NCI-H446 (cell line): ENCODE measurements at regions not wholly inside any gene's neighbourhood (a gene's known extent, or its start where the extent isn't known, plus 50 kb on each side); places are given as distances from the start of the nearest gene placed in this dataset.

Source experiments
- DNase-seq, 2 experiments: peaks; one replicate each; lab custom pipeline; 2025; lab: John Stamatoyannopoulos, UW

- DNase-seq, result no peak
Measured at GRCh38 chr7:39890411-39890810, 59.6 kb upstream of the CDK13 start.

DNA sequence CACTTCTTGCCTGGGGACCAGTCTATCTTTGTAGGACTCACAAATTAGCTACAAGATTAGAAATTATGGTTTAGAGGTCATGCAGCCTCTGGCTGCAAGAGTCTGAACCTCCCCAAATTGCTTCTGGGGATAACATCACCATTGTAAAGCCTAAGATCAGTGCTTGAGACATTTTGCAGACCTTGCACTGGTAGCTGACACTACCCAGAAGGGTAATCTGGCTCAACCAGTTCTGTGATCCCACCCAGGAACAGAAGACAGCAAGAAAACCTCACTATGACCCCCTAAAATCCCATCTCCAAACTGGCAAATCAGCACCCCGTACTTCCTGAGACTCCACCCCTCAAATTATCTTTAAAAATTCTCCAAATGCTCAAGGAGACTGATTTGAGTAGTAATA is 58.2 kb upstream of the CDK13 start:
- DNase-seq, result no peak

DNA sequence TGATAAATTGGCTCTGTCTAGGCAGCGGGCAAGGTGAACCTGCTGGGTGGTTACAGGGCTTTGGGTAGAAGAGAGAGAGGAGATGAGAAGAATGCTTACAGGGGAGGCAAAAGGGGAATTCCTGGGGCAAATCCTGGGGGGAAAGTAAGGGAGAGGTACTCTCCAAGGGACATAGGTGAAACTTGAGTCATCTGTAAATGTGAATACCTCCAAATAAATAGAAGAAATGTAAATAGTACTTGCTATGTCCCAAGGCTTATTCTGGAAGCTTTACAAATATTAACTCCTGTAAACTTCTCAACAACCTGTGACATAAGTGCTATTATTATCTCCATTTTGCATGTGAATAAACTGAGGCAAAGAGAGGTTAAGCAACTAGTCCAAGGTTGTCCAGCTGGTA is 57.7 kb upstream of the CDK13 start:
- DNase-seq, result no peak

DNA sequence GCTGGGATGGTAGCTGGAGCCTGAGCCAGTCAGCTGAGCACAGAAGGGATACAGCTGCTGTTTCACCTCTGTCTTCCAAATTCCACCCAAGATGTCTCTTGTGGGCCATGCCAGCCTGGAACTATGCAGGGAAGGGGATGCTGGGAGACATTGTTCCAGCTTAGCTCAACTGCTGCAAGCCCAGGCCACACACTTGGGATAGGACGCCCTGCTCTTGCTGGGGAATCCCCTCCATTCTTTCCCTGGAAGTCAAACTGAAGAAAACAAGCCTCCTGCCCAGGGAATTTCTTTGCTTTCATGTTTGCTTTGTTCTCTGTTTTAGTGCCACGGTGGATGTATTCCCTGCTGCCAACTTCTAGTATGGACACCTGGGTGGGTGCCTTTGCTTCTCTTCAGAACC is 55.2 kb upstream of the CDK13 start:
- DNase-seq, result no peak

- no peak for DNase-seq
Measured at GRCh38 chr7:39896840-39897239, 53.2 kb upstream of the CDK13 start.

- no peak for DNase-seq
Measured at GRCh38 chr7:39898867-39899266, 51.2 kb upstream of the CDK13 start.
